Smooth muscle cell (in vitro differentiated cells): ENCODE measurements at regions not wholly inside any gene's neighbourhood (a gene's known extent, or its start where the extent isn't known, plus 50 kb on each side); places are given as distances from the start of the nearest gene placed in this dataset.

Experiments used
- DNase-seq: peaks from one replicate; lab custom pipeline; 2025; ENCODE audit not compliant: unreplicated experiment; lab: John Stamatoyannopoulos, UW
- H2AFZ ChIP-seq: fragments of 200-600 bp; sonication (generic); 2 replicates; pipeline ENCODE4 v1.6.0; 2016; ENCODE audit warnings: antibody characterized with exemption, low read depth, mild to moderate bottlenecking
- H3F3A ChIP-seq: fragments of 200-600 bp; sonication (generic); 2 replicates; pipeline ENCODE4 v1.6.0; 2017; ENCODE audit warnings: antibody characterized with exemption, low read depth
- H3K27ac ChIP-seq: fragments of 200-600 bp; sonication (generic); 2 replicates; pipeline ENCODE4 v1.5.1; 2016; ENCODE audit warnings: low read depth, mild to moderate bottlenecking
- H3K27me3 ChIP-seq: fragments of 200-600 bp; sonication (generic); 2 replicates; pipeline ENCODE4 v1.6.1; 2016; ENCODE audit warnings: low read depth, mild to moderate bottlenecking
- H3K36me3 ChIP-seq: fragments of 200-600 bp; sonication (generic); 2 replicates; pipeline ENCODE4 v1.5.1; 2016; ENCODE audit warnings: low read depth
- H3K4me1 ChIP-seq: fragments of 200-600 bp; sonication (generic); 2 replicates; pipeline ENCODE4 v1.5.1; 2016; ENCODE audit warnings: low read depth
- H3K4me2 ChIP-seq: fragments of 200-600 bp; sonication (generic); 2 replicates; pipeline ENCODE4 v1.6.0; 2016; ENCODE audit warnings: mild to moderate bottlenecking
- H3K4me3 ChIP-seq: fragments of 200-600 bp; sonication (generic); 2 replicates; pipeline ENCODE4 v1.5.1; 2016; ENCODE audit warnings: mild to moderate bottlenecking
- H3K79me2 ChIP-seq: fragments of 200-600 bp; sonication (generic); 2 replicates; pipeline ENCODE4 v1.6.0; 2016; ENCODE audit warnings: low read depth, mild to moderate bottlenecking
- H3K9ac ChIP-seq: fragments of 200-600 bp; sonication (generic); 2 replicates; pipeline ENCODE4 v1.6.0; 2016; ENCODE audit warnings: low read depth
- H3K9me3 ChIP-seq: fragments of 200-600 bp; sonication (generic); replicated peaks from 2 replicates; pipeline ENCODE4 v1.5.1; 2016; ENCODE audit warnings: low read depth
- H4K20me1 ChIP-seq: fragments of 200-600 bp; sonication (generic); 2 replicates; pipeline ENCODE4 v1.6.0; 2016; ENCODE audit warnings: low read depth
- CTCF ChIP-seq: fragments of 200-600 bp; sonication (generic); IDR thresholded peaks from 2 replicates; pipeline ENCODE4 v1.5.1; 2017; ENCODE audit warnings: borderline replicate concordance, mild to moderate bottlenecking, antibody characterized with exemption; ENCODE audit not compliant: insufficient read depth, poor library complexity, severe bottlenecking
- WGBS: methylation state at CpG from one replicate; pipeline ENCODE4 v1.1.7; 2016; ENCODE audit warnings: low lambda C conversion rate; 5-methylcytosine and 5-hydroxymethylcytosine counted together

- DNase-seq, result no peak
- H3K4me3 ChIP-seq, result no peak overlapping the region
- H3K27me3 ChIP-seq, result no peaks in the 10 kb centered on the region
- H4K20me1 ChIP-seq, result no peaks in the 10 kb centered on the region
- H2AFZ ChIP-seq, result no peak overlapping the region
- H3K36me3 ChIP-seq, result no peaks in the 10 kb centered on the region
- no peak overlapping the region for H3K4me2 ChIP-seq
- H3K4me1 ChIP-seq, result peaks cover 6% of the 10 kb centered on the region
- no peak for TF ChIP-seq CTCF
- H3K9me3 ChIP-seq, result no peaks in the 10 kb centered on the region
- H3F3A ChIP-seq, result no peaks in the 10 kb centered on the region
- no peak overlapping the region for H3K27ac ChIP-seq
- H3K9ac ChIP-seq, result no peak overlapping the region
- no peaks in the 10 kb centered on the region for H3K79me2 ChIP-seq
- WGBS, result 74% methylated on average over 4 of the region's 4 CpGs
Measured at GRCh38 chr20:11981366-11981947, 63.8 kb downstream of the BTBD3 start.

- Histone ChIP-seq H4K20me1 (no peaks in the 10 kb centered on the region), H3K4me2 (no peak overlapping the region), H3K36me3 (no peaks in the 10 kb centered on the region), H2AFZ (no peak overlapping the region), H3K9me3 (no peaks in the 10 kb centered on the region), H3F3A (no peaks in the 10 kb centered on the region), H3K27ac (no peak overlapping the region), H3K4me1 (peaks cover 6% of the 10 kb centered on the region), H3K27me3 (no peaks in the 10 kb centered on the region), H3K79me2 (no peaks in the 10 kb centered on the region), H3K4me3 (no peak overlapping the region), H3K9ac (no peak overlapping the region)
- WGBS, result 67% methylated on average over 4 of the region's 4 CpGs
- DNase-seq, result no peak
- TF ChIP-seq CTCF, result no peak
Measured at GRCh38 chr20:11982289-11982954, 64.7 kb downstream of the BTBD3 start.

- Histone ChIP-seq H3K4me1 (peaks cover 6% of the 10 kb centered on the region), H3K9ac (no peak overlapping the region), H3K4me3 (no peak overlapping the region), H4K20me1 (no peaks in the 10 kb centered on the region), H3K9me3 (no peaks in the 10 kb centered on the region), H3K36me3 (no peaks in the 10 kb centered on the region), H2AFZ (no peak overlapping the region), H3K79me2 (no peaks in the 10 kb centered on the region), H3K4me2 (no peak overlapping the region), H3K27me3 (no peaks in the 10 kb centered on the region), H3K27ac (no peak overlapping the region), H3F3A (no peaks in the 10 kb centered on the region)
- TF ChIP-seq CTCF, result no peak
- DNase-seq, result no peak
- WGBS, result 97% methylated on average over 8 of the region's 8 CpGs
Measured at GRCh38 chr20:11982955-11983470, 65.3 kb downstream of the BTBD3 start.

GRCh38 chr20:11986954-11987353 lies 69.3 kb downstream of the BTBD3 start:
- no peaks in the 10 kb centered on the region for H4K20me1 ChIP-seq
- no peaks in the 10 kb centered on the region for H3K79me2 ChIP-seq
- H3K27ac ChIP-seq, result no peak overlapping the region
- no peaks in the 10 kb centered on the region for H3K4me1 ChIP-seq
- H3F3A ChIP-seq, result no peaks in the 10 kb centered on the region
- DNase-seq, result no peak
- no peaks in the 10 kb centered on the region for H3K9me3 ChIP-seq
- H2AFZ ChIP-seq, result no peak overlapping the region
- no peaks in the 10 kb centered on the region for H3K36me3 ChIP-seq
- no peaks in the 10 kb centered on the region for H3K27me3 ChIP-seq
- H3K4me2 ChIP-seq, result no peak overlapping the region
- no peak overlapping the region for H3K4me3 ChIP-seq
- TF ChIP-seq CTCF, result no peak
- H3K9ac ChIP-seq, result no peak overlapping the region
